HL-60 (cell line): ENCODE measurements at regions not wholly inside any gene's neighbourhood (a gene's known extent, or its start where the extent isn't known, plus 50 kb on each side); places are given as distances from the start of the nearest gene placed in this dataset.

Source experiments
- CTCF ChIP-seq: IDR thresholded peaks from one replicate; pipeline ENCODE4 v1.5.1; 2011; ENCODE audit warnings: low read length, control low read depth, inconsistent platforms; ENCODE audit not compliant: insufficient read depth
- POLR2AphosphoS5 ChIP-seq: IDR thresholded peaks from 2 replicates; pipeline ENCODE4 v1.6.1; 2012; ENCODE audit warnings: low read depth
- TF ChIP-seq, protein P1 (sequence below): IDR thresholded peaks from 2 replicates; pipeline ENCODE4 v1.6.1; 2012; ENCODE audit warnings: low read depth; ENCODE audit not compliant: insufficient replicate concordance

DNA sequence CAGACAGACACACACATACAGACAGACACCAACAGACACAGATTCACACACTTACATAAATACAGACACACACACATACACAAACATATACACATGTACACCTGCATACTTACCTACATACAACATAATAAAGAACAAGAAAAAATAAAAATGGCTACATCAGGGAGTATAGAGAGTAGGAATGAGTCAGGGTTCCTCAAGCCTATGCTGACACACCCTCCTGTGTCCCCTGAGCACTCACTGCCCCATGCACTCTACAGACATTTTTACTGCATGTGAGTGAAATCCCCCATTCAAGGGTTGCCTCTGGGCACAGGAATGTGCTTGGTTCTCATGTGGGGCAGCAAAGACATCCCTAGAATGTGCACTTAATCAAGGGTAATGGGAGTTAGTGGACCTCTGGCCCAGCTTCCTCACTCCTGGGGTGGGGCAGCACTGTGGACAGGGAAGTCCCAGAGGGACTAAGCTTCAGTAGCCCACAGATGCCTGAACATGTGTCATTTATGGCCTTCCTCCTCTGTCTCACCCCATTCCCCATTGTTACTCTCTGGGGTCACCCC lies 185.9 kb upstream of the FOXA2 start:
- TF ChIP-seq POLR2AphosphoS5 (no peak), CTCF (no peak)
- TF ChIP-seq, protein P1, sequence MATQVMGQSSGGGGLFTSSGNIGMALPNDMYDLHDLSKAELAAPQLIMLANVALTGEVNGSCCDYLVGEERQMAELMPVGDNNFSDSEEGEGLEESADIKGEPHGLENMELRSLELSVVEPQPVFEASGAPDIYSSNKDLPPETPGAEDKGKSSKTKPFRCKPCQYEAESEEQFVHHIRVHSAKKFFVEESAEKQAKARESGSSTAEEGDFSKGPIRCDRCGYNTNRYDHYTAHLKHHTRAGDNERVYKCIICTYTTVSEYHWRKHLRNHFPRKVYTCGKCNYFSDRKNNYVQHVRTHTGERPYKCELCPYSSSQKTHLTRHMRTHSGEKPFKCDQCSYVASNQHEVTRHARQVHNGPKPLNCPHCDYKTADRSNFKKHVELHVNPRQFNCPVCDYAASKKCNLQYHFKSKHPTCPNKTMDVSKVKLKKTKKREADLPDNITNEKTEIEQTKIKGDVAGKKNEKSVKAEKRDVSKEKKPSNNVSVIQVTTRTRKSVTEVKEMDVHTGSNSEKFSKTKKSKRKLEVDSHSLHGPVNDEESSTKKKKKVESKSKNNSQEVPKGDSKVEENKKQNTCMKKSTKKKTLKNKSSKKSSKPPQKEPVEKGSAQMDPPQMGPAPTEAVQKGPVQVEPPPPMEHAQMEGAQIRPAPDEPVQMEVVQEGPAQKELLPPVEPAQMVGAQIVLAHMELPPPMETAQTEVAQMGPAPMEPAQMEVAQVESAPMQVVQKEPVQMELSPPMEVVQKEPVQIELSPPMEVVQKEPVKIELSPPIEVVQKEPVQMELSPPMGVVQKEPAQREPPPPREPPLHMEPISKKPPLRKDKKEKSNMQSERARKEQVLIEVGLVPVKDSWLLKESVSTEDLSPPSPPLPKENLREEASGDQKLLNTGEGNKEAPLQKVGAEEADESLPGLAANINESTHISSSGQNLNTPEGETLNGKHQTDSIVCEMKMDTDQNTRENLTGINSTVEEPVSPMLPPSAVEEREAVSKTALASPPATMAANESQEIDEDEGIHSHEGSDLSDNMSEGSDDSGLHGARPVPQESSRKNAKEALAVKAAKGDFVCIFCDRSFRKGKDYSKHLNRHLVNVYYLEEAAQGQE, result no peak
